Ishikawa (cell line): ENCODE measurements at regions not wholly inside any gene's neighbourhood (a gene's known extent, or its start where the extent isn't known, plus 50 kb on each side); places are given as distances from the start of the nearest gene placed in this dataset.

Source experiments
- CEBPB ChIP-seq: IDR thresholded peaks from 2 replicates; pipeline ENCODE4 v1.6.1; 2012
- CREB1 ChIP-seq: IDR thresholded peaks from 2 replicates; pipeline ENCODE4 v1.6.1; 2012; ENCODE audit warnings: low read depth
- EGR1 ChIP-seq: IDR thresholded peaks from 2 replicates; pipeline ENCODE4 v1.6.1; 2012
- EP300 ChIP-seq: IDR thresholded peaks from 2 replicates; pipeline ENCODE4 v1.6.1; 2012; ENCODE audit warnings: borderline replicate concordance
- FOXM1 ChIP-seq: IDR thresholded peaks from 2 replicates; pipeline ENCODE4 v1.6.1; 2012; ENCODE audit warnings: low read depth, borderline replicate concordance
- MAX ChIP-seq: IDR thresholded peaks from 2 replicates; pipeline ENCODE4 v1.6.1; 2012
- NFIC ChIP-seq: IDR thresholded peaks from 2 replicates; pipeline ENCODE4 v1.6.1; 2012
- RAD21 ChIP-seq: IDR thresholded peaks from 2 replicates; pipeline ENCODE4 v1.6.1; 2012; ENCODE audit warnings: low read depth
- REST ChIP-seq: IDR thresholded peaks from 2 replicates; pipeline ENCODE4 v1.6.1; 2012; ENCODE audit warnings: low read depth, mild to moderate bottlenecking
- TAF1 ChIP-seq: IDR thresholded peaks from 2 replicates; pipeline ENCODE4 v1.6.1; 2012; ENCODE audit warnings: low read depth, mild to moderate bottlenecking
- TCF12 ChIP-seq: IDR thresholded peaks from 2 replicates; pipeline ENCODE4 v1.6.1; 2012; ENCODE audit warnings: low read depth
- TEAD4 ChIP-seq: IDR thresholded peaks from 2 replicates; pipeline ENCODE4 v1.6.1; 2012
- USF1 ChIP-seq: IDR thresholded peaks from 2 replicates; pipeline ENCODE4 v1.6.1; 2012
- YY1 ChIP-seq: IDR thresholded peaks from 2 replicates; pipeline ENCODE4 v1.6.1; 2012; ENCODE audit warnings: low read depth
- ZBTB7A ChIP-seq: IDR thresholded peaks from 2 replicates; pipeline ENCODE4 v1.6.1; 2012; ENCODE audit warnings: low read depth

- no peak for TF ChIP-seq USF1
- no peak for TF ChIP-seq MAX
- no peak for TF ChIP-seq CEBPB
- no peak for TF ChIP-seq TEAD4
- no peak for TF ChIP-seq ZBTB7A
- TF ChIP-seq EP300, result no peak
- TF ChIP-seq CREB1, result no peak
- TF ChIP-seq YY1, result no peak
Measured at GRCh38 chr18:24817150-24817549, 356.7 kb downstream of the HRH4 start.

GRCh38 chr18:24817587-24818371, 357.3 kb downstream of the HRH4 start:
- no peak for TF ChIP-seq REST
- TF ChIP-seq TCF12, result no peak
- no peak for TF ChIP-seq TAF1
- TF ChIP-seq YY1, result no peak
- TF ChIP-seq FOXM1, result no peak
- TF ChIP-seq TEAD4, result no peak
- TF ChIP-seq MAX, result no peak
- no peak for TF ChIP-seq NFIC
- no peak for TF ChIP-seq RAD21
- TF ChIP-seq CREB1, result no peak

- TF ChIP-seq CREB1, result no peak
- TF ChIP-seq TEAD4, result no peak
- no peak for TF ChIP-seq RAD21
- no peak for TF ChIP-seq ZBTB7A
- no peak for TF ChIP-seq TAF1
- TF ChIP-seq NFIC, result no peak
- TF ChIP-seq YY1, result no peak
- no peak for TF ChIP-seq USF1
- TF ChIP-seq EP300, result no peak
- no peak for TF ChIP-seq TCF12
- TF ChIP-seq CEBPB, result no peak
- TF ChIP-seq EGR1, result no peak
- TF ChIP-seq REST, result no peak
- no peak for TF ChIP-seq MAX
- no peak for TF ChIP-seq FOXM1
Measured at GRCh38 chr18:24818441-24818840, 358.0 kb downstream of the HRH4 start.

- TF ChIP-seq MAX (no peak), USF1 (no peak), CEBPB (no peak), TAF1 (no peak), RAD21 (no peak), TCF12 (no peak), REST (no peak), EP300 (no peak), CREB1 (no peak), TEAD4 (no peak), NFIC (no peak)
Measured at GRCh38 chr18:24819141-24819890, 358.9 kb downstream of the HRH4 start.
